HG02840 (cell line): ENCODE measurements at regions not wholly inside any gene's neighbourhood (a gene's known extent, or its start where the extent isn't known, plus 50 kb on each side); places are given as distances from the start of the nearest gene placed in this dataset.
A peak's percentile ranks its signal among the peaks of the same experiment; 100 is the strongest.

Experiments
- ATAC-seq: cut with Tn5 transposase; IDR thresholded peaks from one replicate; pipeline ENCODE4 v1.9.1; 2021; ENCODE audit warnings: mild to moderate bottlenecking, moderate library complexity, moderate number of reproducible peaks; ENCODE audit not compliant: unreplicated experiment, low FRiP score

DNA sequence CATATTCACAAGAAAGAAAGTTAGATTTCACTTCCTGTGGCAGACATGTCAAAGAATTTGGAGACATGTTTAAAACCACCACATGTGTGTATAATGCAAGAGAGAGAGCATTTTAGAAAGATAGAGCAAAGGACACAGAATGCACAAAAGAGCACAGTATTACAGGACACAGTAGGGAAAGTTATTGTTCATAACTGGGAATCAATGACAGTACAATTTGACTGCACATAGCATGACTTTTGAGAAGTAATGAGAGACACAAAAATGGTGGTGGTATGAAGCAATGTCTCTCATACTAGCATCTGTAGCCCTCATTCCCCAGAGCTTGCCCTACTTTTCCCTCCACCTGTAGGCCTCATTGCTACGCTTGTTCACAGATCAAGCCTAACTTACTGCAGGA, 499.2 kb downstream of the PTPRC start:
- ATAC-seq = no peak

DNA sequence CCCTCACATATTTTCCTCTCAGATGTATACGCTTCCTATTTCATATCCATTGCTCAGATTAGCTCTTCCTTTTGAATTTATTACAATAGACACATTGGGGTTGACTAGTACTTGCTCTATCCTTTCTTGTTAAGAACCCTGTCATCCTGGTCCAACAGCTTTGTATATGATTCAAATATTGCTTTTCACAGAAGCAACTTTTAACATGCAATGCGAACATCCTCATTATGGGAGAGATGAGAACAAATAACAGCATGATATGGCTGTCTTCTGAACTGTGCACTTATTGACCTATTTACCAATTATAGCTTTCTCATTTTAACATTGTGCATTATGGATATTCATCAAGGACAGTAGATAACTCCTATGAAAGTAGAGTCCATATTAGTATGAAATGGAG, 510.8 kb downstream of the PTPRC start:
- no peak for ATAC-seq

DNA sequence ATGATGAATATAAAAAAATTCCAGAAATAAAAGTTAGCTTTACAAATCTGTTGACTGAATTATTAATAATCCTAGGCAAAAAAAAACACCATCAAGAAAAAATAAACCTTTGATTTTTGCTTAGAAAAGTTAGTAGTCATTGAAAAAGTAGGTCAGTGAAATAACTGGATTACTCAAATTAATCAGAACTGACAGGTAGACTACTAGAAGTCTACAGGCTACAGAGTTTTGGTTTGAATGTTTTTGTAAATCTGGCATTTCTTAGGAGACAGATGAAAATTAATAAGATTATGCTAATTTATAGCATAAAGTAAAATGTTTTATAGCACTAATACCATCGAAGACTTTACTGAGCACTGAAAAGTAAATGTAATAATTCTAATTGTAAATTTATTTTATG, 511.9 kb downstream of the PTPRC start:
- ATAC-seq = no peak

DNA sequence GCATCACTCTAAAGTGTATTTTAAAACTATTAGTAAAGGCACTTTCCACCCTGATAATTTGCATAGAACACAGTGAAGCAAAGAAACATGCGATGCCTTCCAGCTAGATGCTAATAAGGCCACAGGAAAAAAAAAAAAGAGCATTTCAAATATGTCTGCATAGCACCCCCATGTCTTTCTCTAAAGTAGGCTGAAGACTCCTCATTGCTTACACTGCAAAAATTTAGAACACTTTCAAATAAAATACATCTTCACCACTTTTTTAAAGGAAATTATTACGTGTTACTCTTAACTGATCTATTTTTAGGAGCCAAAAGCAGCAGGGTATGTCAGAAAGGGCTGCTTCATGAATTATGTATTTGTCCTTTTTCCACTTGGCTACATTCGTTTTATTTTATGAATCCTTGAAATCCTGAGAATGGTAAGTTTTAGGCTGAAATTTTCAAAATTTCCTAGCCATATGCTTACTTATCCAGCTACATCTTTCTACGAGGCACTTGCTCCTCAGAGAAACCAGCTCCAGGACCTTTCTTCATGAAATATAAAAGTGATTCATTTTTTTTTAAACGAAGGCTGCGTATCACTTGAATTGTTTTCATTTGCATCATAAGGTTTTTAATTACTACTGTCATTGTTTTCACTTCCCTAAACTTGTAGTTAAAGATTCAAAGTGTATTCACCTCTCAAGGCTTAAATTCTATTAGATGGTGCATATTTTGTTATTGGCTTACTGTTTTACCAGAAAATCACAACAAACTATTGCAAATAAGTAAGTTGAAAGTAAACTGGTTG, 513.0 kb downstream of the PTPRC start:
- ATAC-seq = peak; percentile 54

DNA sequence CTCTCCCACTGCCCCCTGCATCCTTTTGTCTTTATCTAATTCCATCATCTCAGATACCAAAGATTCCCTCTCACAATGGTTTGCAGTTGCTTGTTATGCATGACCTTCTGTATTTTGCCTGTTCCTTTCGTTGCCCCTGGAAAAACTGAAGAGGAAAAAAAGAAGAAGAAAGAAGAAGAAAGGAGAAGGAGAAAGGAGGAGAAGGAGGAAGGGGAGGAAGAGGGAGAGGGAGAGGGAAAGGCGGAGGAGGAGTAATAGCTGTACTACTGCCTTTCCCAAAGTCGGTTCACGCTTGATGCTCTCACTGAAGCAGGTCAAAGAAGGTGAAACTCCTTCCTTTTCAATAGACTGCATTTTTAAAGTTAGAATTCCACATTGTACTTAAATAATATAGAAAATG, 513.8 kb downstream of the PTPRC start:
- ATAC-seq = no peak

DNA sequence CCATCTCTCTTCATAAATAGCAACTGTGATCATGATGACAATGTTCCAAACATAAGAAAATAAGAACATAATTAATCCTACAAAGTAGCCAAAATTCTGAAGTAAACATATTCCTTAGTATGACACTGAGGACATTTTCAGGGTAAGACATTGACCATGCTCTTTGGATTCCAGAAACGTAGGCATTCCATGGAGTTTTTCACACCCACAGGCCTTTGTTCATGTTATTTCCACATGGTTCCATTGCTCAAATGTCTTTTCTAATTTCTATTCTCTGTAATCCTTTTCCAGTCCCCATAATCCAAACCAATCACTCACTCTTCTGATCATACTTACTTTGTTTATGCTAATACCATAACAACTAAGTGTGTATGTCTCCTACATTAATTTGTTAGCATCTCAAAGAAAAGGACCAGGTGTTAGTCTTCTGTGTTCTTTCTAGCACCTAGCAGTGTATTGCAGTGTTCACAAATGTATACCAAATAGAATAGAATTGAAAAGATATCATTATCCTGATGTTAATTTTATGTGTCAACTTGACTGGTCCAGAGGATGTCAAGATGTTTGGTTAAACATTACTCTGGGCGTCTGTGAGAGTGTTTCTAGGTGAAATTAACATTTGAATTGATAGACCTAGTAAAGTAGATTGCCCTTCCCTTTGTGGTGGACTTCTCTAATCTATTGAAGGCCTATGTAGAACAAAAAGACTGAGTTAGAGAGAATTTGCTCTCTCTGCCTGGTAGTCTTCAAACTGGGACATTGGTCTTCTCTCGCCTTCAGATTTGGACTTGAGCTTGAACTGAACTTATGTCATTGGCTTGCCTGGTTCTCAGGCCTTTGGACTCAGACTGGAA, 516.6 kb downstream of the PTPRC start:
- ATAC-seq = no peak

DNA sequence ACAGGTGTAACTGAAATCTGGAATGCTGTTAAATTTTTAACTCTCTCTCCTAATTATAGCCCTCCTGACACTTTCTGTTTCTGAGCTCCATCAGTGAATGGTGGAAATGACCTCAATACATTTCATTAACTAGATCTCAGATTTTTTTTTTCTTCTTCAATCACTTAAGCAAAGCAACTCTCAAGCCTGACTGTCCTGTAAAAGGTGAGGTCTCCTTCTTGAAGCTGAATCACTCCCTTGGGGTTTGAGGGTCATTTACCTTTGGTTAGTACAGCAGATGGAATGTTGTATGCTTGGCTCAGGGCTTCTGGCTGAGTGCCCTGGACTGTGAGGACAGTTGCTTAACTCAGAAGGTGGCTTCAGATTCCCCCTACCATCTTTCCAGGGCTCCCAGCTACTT, 518.7 kb downstream of the PTPRC start:
- ATAC-seq = no peak

DNA sequence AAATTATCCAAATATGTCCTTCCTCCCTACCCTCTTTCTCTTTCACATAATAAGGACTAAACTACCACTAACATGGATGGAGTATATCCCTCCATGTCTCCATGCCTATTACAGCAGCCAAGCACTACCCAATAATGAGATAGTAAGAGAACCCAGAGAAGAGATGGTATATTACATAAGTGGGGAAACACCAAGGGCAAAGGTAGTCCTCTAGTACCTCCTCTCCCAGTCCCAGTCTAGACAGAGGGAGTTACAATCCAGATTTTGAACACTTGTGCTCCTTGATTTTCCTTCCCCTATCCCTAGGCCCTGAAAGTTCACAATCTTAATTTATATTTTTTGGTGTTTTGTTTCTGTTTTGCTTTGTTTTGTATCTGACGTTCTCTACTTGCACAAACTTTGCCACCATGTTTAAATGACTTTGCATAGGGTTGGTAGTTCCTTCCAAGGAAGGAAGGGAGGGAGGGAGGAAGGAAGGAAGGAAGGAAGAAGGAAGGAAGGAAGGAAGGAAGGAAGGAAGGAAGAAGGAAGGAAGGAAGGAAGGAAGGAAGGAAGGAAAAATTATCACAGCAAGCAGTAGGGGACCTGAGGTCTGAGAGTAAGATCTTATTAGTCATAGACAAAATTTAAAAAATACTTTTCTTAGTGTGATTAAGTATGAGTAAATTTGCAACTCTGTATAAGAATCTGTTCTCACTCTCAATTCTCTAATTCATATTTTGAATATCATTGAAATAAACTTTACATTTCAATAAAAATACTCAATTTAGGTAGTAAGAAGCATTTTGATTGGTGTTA, 521.9 kb downstream of the PTPRC start:
- ATAC-seq = no peak

DNA sequence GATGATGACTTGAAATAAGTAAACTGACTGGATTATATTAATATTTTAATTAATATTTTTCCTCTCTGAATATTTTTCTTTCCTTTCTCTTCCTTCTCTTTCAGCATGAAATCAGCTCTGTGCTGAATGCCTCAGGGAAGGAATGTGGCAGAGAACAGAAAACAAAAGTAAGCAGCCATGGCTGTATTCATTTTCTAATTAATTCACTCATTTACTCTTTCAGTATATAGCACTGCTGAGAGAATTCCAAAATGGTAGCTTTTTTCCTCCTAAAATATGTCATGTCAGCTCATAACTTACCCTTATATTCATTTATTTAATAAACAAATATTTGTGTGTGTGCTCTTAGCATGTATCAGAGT, 522.5 kb downstream of the PTPRC start:
- no peak for ATAC-seq

DNA sequence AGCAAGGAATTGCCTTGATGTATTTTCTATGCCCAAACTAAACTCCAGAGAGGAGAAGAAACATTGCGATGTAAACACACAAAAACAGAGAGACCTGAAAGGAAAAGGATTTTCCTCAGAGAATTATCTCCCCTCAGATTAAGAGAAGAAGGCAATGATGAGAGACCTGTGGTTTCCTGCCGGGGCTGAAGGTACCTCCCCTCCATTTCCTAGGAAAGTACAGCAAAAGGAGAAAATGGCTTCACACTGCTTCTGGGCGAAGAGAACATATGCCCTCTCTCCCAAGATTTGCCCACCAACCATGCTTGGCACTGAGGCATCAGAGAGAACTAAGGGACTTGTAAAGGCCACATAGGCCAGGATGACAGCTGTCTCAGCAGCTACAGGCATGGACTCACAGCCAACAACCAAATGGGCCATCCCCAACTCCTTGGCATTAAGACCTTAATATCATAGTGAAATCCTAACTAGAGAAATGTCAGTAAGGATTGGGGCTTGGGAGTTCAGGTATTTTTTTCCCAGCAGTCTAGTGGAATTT, 523.0 kb downstream of the PTPRC start:
- ATAC-seq = no peak

DNA sequence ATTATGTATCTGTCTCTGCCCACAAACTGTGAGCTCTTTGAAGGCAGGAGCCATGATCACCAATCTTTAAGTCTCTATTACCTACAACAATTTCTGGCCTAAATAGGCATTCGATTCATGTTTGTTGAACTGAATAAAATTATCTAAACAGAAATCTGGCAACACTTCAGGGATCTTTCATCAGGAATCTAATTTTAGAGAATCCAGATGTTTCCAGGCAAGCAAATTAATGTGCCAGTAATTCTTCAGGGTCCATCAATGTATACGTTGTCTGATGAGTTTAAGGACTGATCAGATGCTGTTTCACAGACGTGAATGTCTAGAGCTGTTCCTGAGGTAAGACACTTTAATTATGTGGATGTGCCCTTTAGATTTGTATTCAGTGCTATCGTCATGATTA, 524.4 kb downstream of the PTPRC start:
- ATAC-seq = no peak

DNA sequence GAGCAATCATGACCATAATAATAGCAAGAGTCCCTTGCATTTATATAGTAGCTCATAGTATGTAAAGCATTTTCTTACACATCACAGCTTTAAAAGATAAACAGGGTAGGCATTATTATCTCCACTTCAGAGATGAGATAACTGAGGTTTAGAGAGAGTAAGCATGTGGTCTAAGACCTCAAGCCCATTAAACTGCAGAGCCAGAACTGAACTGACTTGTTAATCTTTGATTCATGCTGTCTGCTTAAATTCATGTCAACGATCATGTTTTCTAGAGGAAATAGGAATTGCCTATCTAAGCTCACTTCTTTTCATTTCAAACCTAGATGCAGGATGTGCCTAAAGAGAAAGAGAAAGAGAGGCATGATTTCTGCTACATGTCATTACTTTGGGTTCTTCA, 524.8 kb downstream of the PTPRC start:
- ATAC-seq = no peak

DNA sequence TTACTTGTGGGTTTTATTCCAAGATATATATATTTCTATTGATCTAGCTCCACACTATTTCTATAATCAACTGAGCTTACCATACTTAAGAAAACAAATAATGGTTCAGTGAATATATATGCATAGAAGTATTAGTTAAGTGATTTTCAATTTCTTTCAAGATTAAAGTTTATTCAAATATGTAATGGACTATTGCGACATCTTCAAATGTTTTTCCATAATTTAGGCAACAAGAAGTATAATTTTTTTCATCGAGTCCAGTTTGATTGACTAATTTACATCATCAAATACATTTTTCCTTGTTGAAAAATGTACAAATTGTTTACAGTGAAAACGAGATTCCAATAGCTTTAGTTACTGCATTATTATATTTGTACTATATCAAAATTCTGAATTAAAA, 528.6 kb downstream of the PTPRC start:
- no peak for ATAC-seq

DNA sequence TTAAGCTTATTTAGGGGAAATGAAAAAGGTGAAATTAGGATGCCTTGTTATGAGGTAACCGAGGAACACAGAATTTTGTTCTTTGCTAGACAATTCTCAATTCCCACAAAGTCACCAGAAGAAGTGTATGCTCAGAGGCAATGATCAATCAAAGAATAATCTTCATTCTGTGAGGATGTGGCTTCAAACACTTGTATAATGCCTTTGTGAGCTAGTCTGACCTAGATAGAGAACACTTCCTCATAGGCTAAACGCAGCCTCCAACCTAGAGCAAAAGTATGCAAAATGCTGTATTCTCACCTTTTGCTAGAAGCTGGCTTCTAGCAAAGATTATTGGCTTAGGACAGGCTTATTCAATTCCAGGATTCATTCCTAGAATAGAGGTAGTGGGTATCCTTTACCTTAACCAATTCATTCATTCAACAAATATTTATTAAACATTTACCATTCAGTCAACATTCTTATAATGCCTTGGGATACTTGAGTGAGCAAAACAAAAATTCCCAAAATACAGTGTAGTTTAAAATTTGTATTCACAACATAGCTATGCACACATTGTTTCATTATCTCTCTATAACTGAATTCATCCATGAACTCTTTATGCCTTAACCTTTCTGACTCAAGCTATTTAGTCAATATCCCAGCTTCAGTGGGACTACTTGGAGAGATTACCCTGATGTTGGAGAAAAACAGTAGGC, 530.2 kb downstream of the PTPRC start:
- no peak for ATAC-seq

DNA sequence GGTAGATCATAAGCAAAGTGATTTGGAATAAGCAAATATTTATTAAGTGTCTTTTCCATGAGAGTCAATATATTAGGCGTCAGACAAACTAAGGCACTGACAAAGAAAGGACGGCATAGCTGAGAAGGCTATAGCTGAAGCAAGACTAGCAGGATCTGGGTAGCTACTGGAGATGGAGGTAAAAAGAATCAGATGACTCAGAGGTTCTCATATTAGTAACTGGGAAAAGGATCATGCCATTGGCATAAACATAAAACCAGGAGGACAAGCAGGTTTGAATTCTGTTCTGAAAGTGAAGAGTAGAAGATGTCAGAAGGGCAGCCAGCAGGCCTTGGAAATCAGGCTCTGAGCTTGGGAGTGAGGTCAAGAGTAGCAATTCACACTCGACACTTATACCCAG, 531.9 kb downstream of the PTPRC start:
- no peak for ATAC-seq

DNA sequence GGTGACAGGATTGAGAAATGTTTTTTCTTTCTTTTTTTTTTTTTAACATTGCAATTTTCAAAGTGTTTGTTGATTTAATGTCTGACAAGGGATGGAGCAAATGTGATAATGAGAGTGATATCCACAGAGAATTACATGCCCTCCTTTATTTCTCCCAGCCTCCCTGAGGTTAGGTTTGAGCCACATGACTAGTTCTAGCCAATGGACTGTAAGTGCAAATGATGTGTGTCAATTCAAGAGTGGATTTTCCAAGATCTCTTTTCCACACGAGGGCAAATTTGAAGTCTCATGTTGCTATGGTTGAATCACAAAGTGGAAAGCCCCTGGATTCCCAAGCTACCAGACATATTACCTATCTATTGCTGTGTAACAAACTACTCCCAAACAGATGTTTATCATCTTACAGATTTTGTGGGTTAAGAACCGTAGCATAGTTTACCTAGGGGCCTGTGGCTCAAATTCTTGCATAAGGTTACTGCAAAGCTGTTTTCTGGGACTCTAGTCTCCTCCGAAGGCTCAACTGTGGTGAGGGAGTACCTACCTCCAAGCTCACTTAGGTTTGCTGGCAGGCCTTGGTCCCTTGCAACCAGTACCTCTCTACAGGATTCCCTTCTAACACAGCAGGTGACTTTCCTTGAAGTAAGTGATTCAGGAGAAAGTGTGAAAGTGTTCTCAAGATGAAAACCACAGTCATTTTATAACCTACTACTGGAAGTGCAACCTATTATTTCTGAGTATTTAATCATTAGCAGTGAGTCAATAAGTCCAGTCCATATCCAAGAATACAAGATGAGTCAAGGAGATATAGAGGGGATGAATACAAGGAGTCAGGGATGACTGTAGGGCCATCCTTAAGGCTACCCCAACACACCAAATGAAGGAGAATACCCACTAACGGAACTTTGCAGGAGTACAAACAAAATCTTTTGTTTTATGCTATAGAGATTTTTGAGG, 533.6 kb downstream of the PTPRC start:
- peak; percentile 15 for ATAC-seq

DNA sequence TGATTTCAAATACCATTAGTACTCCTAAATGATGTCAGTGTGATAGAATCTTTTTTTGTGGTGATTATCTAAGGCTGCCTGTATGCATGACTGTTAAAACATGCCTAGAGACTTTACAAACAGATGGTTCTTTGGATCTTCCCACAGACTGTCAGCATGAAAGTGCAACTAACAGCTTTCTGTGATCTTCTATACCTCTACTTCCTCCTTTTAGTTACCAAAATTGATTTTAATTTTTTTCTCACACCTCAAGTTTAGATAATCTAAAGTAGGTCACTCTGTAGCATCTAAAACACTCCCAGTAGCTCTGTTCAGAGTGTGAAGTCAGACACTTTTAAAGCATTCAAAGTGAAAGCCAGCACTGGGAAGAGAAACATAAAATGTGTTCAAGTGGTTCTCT, 534.5 kb downstream of the PTPRC start:
- ATAC-seq = peak; percentile 90

DNA sequence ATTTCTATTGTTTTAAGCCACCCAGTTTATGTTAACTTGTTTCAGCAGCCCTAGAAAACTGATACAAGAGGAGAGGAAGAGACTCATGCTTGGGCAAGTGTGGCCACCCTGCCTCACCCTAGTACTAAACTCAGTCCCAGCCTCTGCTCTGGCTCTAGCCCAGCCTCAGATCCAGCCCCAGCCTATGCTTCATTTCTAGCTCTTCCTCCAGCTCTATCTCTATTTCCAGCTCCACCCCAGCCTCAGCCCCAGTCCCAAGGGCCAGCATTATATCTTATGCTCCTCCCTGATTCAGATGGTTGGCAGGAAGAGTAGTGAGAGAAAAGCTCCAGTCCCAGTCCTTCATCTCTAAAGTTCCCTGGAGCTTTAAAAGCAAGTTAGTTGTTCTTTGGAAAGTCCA, 535.5 kb downstream of the PTPRC start:
- no peak for ATAC-seq

DNA sequence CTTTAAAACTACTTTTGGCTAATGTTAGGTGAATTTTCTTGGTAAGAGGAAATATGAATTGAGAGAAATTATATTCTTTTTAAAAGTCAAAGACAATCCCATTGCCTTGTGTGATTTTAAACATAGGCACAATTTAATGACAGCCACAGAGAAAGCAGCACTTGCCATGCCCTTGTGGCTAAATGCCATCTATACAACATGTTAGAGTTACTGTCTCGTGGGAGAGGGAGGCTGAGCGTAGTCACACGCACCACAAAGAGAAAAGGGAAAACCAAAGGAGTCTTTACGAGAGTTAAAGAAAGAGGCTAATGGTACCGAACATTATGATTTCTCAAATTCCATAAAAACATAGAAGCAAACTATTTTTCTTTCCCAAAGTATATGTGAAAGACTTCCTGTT, 537.9 kb downstream of the PTPRC start:
- ATAC-seq = no peak
